Astrocyte of the cerebellum (primary cell): ENCODE measurements at regions not wholly inside any gene's neighbourhood (a gene's known extent, or its start where the extent isn't known, plus 50 kb on each side); places are given as distances from the start of the nearest gene placed in this dataset.

Source experiments
- DNase-seq: peaks from one replicate; pipeline ENCODE4 v3.0.0-alpha.2; 2011; ENCODE audit warnings: low read depth
- H3K4me3 ChIP-seq: 2 replicates; pipeline ENCODE4 v1.5.1; 2011; ENCODE audit warnings: mild to moderate bottlenecking, low read depth, low read length, moderate library complexity
- in situ Hi-C: cut with HindIII; loops from 2 replicates; pipeline ENCODE4 v1.10.0; 2017; ENCODE audit warnings: low sequenced_read_pairs
- TF ChIP-seq, protein P1 (sequence below): IDR thresholded peaks from 2 replicates; pipeline ENCODE4 v1.5.1; 2012; ENCODE audit warnings: low read length, low read depth, moderate library complexity, mild to moderate bottlenecking; ENCODE audit errors: missing control alignments

DNA sequence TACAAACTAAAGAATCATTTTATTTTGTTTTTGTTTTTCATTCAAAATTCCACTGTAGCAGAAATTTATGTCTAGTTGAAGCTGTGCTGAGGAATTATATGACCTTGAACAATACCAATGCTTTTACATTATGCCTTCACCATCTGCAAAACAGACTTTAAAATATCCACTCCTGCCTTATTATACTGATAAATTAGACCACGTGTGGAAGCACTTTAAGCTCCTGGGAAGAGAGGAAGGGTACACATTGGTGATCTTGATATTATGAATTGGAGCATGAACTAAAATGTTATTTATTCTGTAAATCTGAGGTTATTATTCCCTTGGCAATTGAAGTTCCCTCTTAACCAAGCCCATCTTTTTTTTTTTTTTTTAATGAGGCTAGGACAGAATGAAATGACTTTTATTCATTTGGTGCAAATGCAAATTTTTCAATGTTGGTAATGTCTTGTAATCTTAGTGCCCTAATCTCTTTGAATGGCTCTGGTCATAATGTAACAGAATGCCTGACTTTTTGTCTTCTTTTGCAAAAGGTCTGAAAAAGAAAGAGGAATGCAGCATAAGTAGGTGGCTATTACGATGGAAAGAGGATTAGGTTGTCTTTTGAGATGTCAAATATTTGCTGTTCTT, 139.9 kb upstream of the COBL start:
- in situ Hi-C loops = no loop called here
- H3K4me3 ChIP-seq = no peak overlapping the region
- DNase-seq = no peak
- TF ChIP-seq, protein P1, sequence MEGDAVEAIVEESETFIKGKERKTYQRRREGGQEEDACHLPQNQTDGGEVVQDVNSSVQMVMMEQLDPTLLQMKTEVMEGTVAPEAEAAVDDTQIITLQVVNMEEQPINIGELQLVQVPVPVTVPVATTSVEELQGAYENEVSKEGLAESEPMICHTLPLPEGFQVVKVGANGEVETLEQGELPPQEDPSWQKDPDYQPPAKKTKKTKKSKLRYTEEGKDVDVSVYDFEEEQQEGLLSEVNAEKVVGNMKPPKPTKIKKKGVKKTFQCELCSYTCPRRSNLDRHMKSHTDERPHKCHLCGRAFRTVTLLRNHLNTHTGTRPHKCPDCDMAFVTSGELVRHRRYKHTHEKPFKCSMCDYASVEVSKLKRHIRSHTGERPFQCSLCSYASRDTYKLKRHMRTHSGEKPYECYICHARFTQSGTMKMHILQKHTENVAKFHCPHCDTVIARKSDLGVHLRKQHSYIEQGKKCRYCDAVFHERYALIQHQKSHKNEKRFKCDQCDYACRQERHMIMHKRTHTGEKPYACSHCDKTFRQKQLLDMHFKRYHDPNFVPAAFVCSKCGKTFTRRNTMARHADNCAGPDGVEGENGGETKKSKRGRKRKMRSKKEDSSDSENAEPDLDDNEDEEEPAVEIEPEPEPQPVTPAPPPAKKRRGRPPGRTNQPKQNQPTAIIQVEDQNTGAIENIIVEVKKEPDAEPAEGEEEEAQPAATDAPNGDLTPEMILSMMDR = no peak

DNA sequence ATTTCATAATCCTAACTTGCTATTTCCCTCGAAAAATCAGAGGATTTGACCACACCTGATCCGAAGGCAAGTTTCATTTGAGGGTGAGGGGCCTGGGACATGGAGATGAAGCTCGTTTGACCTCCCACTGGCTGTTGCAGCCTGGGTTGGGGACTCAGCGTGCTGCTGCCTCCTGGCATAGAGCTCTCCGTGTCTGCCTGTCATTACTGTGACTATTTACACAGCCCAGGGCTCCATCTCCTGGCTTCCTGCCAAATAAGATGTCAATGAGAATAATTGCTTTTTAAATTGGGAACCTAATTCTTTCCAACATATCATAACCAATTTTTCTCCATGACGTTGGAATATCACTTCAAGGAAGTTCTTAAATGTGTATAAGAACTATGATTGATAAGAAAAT, 139.3 kb upstream of the COBL start:
- in situ Hi-C loops = no loop called here
- DNase-seq = no peak
- TF ChIP-seq, protein P1 = no peak
- no peak overlapping the region for H3K4me3 ChIP-seq

DNA sequence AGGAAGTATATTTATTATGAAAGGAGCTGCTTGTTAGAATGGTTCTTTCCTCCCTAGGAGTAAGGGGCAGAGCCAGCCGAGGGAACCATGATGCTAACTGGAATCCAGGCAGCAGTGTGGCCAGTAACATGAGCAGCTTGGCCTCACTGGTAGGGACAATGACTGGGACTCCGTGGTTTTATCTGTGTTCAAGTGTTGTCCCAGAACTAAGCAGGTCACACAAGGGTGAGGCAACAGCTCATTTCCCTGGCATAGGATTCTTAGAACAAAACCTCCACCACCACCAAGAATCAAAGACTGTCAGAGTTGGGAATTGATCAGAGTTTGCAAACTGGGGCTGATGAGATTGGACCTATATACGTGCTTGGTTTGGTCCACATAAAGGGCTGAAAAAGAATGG, 138.9 kb upstream of the COBL start:
- H3K4me3 ChIP-seq = no peak overlapping the region
- no peak for DNase-seq
- TF ChIP-seq, protein P1 = no peak
- in situ Hi-C loops = no loop called here

DNA sequence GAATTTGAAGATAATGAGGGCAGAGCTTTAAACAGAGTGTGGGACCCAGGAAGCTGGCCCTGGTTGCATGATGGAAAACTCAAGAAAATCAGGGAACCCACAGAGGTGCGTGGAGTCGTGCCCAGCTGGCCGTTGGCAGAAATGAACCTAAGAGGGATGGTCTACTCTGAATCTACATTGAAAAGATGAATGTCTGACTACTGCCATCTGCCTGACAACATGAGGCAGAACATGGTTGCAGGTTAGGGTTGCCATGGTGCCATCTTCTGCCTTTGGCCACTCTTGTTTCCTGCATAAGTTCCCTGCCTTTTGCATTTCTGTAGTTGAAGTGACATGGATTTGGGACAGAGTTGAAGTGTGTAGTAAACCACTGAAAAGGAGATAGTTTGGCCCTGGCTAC, 138.5 kb upstream of the COBL start:
- in situ Hi-C loops = no loop called here
- no peak for DNase-seq
- H3K4me3 ChIP-seq = no peak overlapping the region
- TF ChIP-seq, protein P1 = no peak

DNA sequence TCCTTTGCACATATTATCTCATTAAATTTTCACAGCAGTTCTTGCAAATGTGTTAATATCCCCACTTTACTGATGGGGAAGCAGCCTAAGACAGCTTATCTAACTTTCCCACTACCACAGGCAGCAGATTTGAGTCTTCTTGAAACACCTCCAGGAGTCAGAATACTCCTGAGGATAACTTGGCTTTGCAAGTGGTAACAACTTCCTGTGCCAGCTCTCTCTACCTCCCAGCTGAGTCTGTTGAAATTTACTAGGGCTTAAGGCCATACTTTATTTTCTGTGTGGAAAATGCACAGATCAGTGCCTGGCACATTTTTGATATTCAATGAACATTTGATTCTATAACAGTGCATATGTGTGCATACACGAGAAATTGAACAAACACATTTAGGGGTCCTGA, 136.1 kb upstream of the COBL start:
- no peak for DNase-seq
- TF ChIP-seq, protein P1 = no peak
- in situ Hi-C loops = no loop called here
- no peak overlapping the region for H3K4me3 ChIP-seq

DNA sequence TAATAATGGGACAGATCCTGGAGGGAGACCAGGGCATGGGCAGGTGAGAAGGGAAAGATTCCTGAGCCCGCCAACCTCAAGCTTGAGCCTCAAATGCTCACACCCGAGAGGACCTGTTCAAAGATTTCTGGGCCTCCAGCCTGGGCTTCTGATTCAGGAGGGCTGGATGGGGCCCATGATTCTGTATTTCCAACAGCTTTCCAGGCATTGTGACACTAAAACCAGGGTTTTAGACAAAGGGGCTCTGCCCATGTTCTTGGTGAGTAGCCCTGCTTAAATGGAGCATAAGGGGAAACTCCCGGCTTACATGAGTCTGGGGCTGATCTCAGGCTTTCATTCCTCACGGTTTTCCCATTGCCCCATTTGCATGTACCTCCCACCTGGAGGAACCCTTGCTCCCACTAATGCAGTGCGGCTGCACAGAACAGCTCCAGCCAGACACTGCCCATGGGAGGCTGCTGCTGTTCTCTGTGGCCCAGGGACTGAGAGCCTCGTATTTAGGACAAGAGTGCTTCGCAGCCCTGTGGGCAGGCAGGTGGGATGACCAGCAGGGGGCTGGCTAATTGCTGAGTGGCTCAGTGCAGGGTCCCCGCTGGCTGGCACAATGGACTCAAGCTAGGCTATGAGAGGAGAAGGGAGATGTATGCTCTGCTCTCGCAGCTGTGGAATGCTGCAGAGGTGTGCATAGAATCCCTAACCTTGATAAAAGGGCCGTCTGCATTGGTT, 135.3 kb upstream of the COBL start:
- no peak overlapping the region for H3K4me3 ChIP-seq
- TF ChIP-seq, protein P1 = no peak
- in situ Hi-C loops = no loop called here
- no peak for DNase-seq
